ENCODE measurements at regions not wholly inside any gene's neighbourhood (a gene's known extent, or its start where the extent isn't known, plus 50 kb on each side); places are given as distances from the start of the nearest gene placed in this dataset.

- TF ChIP-seq CTCF (IDR thresholded peaks at IDR 0.05) = no peak
- no peak for TF ChIP-seq POLR2A (IDR thresholded peaks at IDR 0.05)
Observed at GRCh38 chr2:66899109-66899508, 464.2 kb downstream of the MEIS1 start.

All from esophagus squamous epithelium (tissue), 4 donors.